ENCODE measurements at regions not wholly inside any gene's neighbourhood (a gene's known extent, or its start where the extent isn't known, plus 50 kb on each side); places are given as distances from the start of the nearest gene placed in this dataset.
A peak's percentile ranks its signal among the peaks of the same experiment; 100 is the strongest.
"Not testable (repeated sequence)": the region's sequence is repeated elsewhere in the genome, so short reads cannot be mapped to it uniquely, and the experiment has no call there.

DNA sequence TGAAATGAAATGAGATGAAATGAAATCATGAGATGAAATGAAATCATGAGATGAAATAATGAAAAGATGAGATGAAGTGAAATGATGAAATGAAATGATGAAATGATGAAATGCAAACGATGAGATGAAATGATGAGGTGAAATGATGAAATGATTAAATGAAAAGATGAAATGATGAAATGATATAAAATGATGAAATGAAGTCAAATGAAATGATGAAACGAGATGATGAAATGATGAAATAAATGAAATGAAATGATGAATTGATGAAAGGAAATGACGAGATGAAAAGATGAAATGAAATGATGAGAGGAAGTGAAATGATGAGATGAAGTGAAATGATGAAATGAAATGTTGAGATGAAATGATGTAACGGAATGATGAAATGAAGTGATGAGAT lies 595.6 kb downstream of the TP53TG3F start:
- H3K4me3 ChIP-seq (replicated peaks; ENCODE audit: low read depth, low read length): no peak overlapping the region
- no peak for DNase-seq (ENCODE audit: extremely low read depth, low read depth)
- TF ChIP-seq, protein P1, sequence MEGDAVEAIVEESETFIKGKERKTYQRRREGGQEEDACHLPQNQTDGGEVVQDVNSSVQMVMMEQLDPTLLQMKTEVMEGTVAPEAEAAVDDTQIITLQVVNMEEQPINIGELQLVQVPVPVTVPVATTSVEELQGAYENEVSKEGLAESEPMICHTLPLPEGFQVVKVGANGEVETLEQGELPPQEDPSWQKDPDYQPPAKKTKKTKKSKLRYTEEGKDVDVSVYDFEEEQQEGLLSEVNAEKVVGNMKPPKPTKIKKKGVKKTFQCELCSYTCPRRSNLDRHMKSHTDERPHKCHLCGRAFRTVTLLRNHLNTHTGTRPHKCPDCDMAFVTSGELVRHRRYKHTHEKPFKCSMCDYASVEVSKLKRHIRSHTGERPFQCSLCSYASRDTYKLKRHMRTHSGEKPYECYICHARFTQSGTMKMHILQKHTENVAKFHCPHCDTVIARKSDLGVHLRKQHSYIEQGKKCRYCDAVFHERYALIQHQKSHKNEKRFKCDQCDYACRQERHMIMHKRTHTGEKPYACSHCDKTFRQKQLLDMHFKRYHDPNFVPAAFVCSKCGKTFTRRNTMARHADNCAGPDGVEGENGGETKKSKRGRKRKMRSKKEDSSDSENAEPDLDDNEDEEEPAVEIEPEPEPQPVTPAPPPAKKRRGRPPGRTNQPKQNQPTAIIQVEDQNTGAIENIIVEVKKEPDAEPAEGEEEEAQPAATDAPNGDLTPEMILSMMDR (IDR thresholded peaks at IDR 0.05; ENCODE audit: low read depth, low read length, missing control alignments): no peak

DNA sequence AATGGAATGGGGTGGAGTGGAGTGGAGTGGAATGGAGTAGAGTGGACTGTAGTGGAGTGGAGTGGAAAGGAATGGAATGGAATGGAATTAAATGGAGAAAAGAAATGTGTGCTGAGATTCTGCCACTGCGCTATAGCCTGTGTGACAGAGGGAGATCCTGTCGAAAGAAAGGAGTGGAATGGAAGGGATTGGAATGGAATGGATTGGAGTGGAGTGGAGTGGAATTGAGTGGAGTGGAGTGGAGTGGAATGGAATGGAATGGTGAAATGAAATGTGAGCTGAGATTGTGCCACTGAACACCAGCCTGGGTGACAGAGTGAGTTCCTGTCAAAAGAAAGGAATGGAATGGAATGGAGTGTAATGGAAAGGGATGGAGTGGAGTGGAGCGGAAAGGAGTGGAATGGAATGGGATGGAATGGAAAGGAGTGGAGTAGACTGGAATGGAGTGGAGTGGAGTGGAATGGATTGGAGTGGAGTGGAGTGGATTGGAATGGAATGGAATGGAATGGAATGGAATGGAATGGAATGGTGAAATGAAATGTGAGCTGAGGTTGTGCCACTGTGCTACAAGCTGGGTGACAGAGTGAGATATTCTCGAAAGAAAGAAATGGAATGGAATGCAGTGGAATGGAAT lies 603.3 kb downstream of the TP53TG3F start:
- DNase-seq (ENCODE audit: extremely low read depth, low read depth); H3K4me3 ChIP-seq (replicated peaks; ENCODE audit: low read depth, low read length): not testable (repeated sequence)

DNA sequence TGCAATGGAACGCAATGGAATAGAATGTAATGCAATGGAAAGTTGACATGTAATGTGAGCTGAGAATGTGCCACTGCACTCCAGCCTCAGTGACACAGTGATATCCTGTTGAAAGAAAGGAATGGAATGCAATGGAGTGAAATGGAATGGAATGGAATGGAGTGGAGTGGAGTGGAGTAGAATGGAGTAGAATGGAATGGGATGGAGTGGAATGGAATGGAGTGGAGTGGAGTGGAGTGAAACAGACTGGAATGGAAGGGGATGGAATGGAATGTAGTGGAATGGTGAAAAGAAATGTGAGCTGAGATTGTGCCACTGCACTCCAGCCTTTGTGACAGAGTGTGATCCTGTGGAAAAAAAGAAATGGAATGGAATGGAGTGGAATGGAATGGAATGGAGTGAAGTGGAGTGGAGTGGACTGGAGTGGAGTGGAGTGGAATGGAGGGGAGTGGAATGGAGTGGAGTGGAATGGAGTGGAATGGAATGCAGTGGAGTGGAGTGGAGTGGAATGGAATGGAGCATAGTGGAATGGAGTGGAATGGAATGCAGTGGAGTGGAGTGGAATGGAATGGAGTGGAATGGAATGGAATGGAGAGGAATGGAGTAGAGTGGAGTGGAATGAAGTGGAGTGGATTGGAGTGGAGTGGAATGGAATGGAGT lies 604.2 kb downstream of the TP53TG3F start:
- DNase-seq (ENCODE audit: extremely low read depth, low read depth); H3K4me3 ChIP-seq (replicated peaks; ENCODE audit: low read depth, low read length): not testable (repeated sequence)

DNA sequence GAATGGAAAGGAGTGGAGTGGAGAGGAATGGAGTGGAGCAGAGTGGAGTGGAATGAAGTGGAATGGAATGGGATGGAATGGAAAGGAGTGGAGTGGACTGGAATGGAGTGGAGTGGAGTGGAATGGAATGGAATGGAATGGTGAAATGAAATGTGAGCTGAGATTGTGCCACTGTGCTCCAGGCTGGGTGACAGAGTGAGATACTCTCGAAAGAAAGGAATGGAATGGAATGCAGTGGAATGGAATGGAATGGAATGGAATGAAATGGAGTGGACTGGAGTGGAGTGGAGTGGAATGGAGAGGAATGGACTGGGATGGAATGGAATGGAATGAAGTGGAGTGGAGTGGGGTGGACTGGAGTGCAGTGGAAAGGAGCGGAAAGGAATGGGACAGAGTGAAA lies 605.2 kb downstream of the TP53TG3F start:
- not testable (repeated sequence) for DNase-seq (ENCODE audit: extremely low read depth, low read depth); H3K4me3 ChIP-seq (replicated peaks; ENCODE audit: low read depth, low read length)

DNA sequence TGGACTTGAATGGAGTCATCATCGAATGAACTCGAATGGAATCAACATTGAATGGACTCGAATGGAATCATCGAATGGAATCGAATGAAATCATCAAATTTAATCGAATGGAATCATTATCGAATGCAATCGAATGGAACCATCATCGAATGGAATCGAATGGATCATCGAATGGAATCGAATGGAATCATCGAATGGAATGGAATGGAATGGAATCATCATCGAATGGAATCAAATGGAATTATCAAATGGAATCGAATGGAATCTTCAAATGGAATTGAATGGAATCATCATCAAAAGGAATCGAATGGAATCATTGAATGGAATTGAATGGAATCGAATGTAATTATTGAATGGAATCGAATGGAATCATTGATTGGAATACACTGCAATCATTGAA lies 610.3 kb downstream of the TP53TG3F start:
- not testable (repeated sequence) for H3K4me3 ChIP-seq (replicated peaks; ENCODE audit: low read depth, low read length); DNase-seq (ENCODE audit: extremely low read depth, low read depth)

DNA sequence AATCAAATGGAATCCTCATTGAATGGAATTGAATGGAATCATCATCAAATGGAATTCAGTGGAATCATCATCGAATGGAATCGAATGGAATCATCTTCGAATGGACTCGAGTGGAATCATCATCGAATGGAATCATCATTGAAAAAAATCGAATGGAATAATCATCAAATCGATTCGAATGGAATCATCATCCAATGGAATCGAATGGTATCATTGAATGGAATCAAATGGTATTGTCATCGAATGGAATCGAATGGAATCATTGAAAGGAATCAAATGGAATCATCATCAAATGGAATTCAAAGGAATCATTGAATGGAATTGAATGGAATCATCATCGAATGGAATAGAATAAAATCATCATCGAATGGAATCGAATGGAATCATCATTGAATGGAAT lies 619.3 kb downstream of the TP53TG3F start:
- H3K4me3 ChIP-seq (replicated peaks; ENCODE audit: low read depth, low read length): no peak overlapping the region
- TF ChIP-seq, protein P1 (IDR thresholded peaks at IDR 0.05; ENCODE audit: low read depth, low read length, missing control alignments): no peak

DNA sequence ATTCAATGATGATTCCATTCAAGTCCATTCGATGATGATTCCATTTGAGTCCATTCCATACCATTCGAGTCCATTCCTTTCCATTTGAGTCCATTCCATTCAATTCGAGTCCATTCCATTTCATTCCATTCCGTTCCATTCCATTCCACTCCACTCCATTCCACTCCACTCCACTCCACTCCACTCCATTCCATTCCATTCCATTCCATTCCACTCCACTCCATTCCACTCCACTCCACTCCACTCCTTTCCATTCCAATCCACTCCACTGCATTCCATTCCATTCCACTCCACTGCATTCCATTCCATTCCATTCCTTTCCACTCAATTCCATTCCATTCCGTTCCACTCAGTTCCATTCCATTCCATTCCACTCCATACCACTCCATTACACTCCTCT lies 625.6 kb downstream of the TP53TG3F start:
- not testable (repeated sequence) for DNase-seq (ENCODE audit: extremely low read depth, low read depth); H3K4me3 ChIP-seq (replicated peaks; ENCODE audit: low read depth, low read length)

More for the DNA sequence above, 619.3 kb downstream of the TP53TG3F start:
- DNase-seq (ENCODE audit: extremely low read depth, low read depth): peak; percentile 0

DNA sequence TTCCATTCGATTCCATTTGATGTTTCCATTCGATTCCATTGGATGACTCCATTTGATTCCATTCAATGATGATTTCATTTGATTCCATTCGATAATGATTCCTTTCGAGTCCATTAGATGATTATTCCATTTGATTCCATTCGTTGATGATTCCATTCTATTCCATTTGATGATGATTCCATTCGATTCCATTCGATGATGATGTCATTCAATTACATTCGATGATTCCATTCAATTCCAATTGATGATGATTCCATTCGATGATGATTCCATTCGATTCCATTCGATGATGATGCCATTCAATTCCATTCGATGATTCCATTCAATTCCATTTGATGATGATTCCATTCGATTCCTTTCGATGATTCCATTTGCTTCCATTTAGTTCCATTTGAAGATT lies 635.6 kb downstream of the TP53TG3F start:
- H3K4me3 ChIP-seq (replicated peaks; ENCODE audit: low read depth, low read length); DNase-seq (ENCODE audit: extremely low read depth, low read depth): not testable (repeated sequence)

DNA sequence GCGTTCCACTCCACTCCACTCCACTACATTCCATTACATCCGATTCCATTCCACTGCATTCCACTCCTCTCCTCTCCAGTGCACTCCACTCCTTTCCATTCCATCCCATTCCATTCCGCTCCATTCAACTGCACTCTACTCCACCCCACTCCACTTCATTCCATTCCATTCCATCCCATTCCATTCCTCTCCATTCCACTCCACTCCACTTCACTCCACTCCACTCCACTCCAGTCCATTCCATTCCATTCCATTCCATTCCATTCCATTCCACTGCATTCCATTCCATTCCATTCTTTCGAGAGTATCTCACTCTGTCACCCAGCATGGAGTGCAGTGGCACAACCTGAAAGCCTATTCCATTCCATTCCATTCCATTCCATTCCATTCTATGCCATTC lies 637.5 kb downstream of the TP53TG3F start:
- not testable (repeated sequence) for H3K4me3 ChIP-seq (replicated peaks; ENCODE audit: low read depth, low read length)

DNA sequence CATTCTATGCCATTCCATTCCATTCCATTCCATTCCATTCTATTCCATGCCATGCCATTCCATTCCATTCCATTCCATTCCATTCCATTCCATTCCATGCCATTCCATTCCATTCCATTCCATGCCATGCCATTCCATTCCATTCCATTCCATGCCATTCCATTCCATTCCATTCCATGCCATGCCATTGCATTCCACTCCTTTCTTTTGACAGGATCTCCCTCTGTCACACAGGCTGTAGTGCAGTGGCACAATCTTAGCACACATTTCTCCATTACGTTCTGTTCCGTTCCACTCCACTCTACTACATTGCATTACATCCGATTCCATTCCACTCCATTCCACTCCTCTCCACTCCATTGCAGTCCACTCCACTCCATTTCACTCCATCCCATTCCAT lies 637.9 kb downstream of the TP53TG3F start:
- H3K4me3 ChIP-seq (replicated peaks; ENCODE audit: low read depth, low read length); DNase-seq (ENCODE audit: extremely low read depth, low read depth): not testable (repeated sequence)

More for the DNA sequence above, 637.5 kb downstream of the TP53TG3F start:
- not testable (repeated sequence) for DNase-seq (ENCODE audit: extremely low read depth, low read depth)

DNA sequence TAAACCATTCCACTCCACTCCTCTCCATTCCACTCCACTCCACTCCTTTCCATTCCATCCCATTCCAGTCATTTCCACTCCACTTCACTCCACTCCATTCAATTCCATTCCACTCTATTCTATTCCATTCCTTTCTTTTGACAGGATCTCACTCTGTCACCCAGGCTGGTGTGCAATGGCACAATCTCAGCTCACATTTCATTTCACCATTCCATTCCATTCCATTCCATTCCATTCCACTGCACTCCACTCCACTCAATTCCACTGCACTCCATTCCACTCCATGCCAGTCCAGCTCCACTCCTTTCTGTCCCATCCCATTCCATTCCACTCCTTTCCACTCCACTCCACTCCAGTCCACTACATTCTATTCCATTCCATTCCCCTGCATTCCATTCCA lies 638.6 kb downstream of the TP53TG3F start:
- not testable (repeated sequence) for DNase-seq (ENCODE audit: extremely low read depth, low read depth); H3K4me3 ChIP-seq (replicated peaks; ENCODE audit: low read depth, low read length)

DNA sequence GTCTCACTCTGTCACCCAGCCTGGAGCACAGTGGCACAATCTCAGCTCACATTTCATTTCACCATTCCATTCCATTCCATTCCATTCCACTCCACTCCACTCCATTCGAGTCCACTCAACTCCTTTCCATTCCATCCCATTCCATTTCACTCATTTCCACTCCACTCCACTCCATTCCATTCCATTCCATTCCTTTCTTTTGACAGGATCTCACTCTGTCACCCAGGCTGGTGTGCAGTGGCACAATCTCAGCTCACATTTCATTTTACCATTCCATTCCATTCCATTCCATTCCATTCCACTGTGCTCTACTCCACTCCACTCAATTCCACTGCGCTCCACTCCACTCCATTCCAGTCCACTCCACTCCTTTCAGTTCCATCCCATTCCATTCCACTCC lies 639.6 kb downstream of the TP53TG3F start:
- H3K4me3 ChIP-seq (replicated peaks; ENCODE audit: low read depth, low read length); DNase-seq (ENCODE audit: extremely low read depth, low read depth): not testable (repeated sequence)

Data from HFF-Myc (cell line).